ENCODE measurements at regions not wholly inside any gene's neighbourhood (a gene's known extent, or its start where the extent isn't known, plus 50 kb on each side); places are given as distances from the start of the nearest gene placed in this dataset.

GRCh38 chr4:37737466-37737865, 51.3 kb upstream of the RELL1 start:
- DNase-seq = peak; percentile 52 to 87 (median 80)

Measured in suppressor macrophage treated with lipopolysaccharide for 1 hour (primary cell).